HUES64 (cell line): ENCODE measurements at regions not wholly inside any gene's neighbourhood (a gene's known extent, or its start where the extent isn't known, plus 50 kb on each side); places are given as distances from the start of the nearest gene placed in this dataset.
"Not testable (repeated sequence)": the region's sequence is repeated elsewhere in the genome, so short reads cannot be mapped to it uniquely, and the experiment has no call there.

Experiments used
- H3K27ac ChIP-seq: 2 replicates; pipeline ENCODE4 v1.7.0; 2013; ENCODE audit warnings: low read depth, low read length, inconsistent platforms
- H3K27me3 ChIP-seq: 2 replicates; pipeline ENCODE4 v1.6.1; 2013; ENCODE audit warnings: mild to moderate bottlenecking, low read length; ENCODE audit not compliant: insufficient read depth
- H3K36me3 ChIP-seq: 2 replicates; pipeline ENCODE4 v1.6.1; 2013; ENCODE audit warnings: mild to moderate bottlenecking, low read length; ENCODE audit not compliant: insufficient read depth
- H3K4me1 ChIP-seq: 2 replicates; pipeline ENCODE4 v1.6.1; 2013; ENCODE audit warnings: mild to moderate bottlenecking, low read length, moderate library complexity; ENCODE audit not compliant: insufficient read depth
- H3K4me3 ChIP-seq: 2 replicates; pipeline ENCODE4 v1.5.1; 2013; ENCODE audit warnings: mild to moderate bottlenecking, low read length, moderate library complexity
- H3K9ac ChIP-seq: 2 replicates; pipeline ENCODE4 v1.6.1; 2013; ENCODE audit warnings: mild to moderate bottlenecking, low read depth, low read length
- H3K9me3 ChIP-seq: 2 replicates; pipeline ENCODE4 v1.6.1; 2013; ENCODE audit warnings: low read depth, low read length; ENCODE audit not compliant: insufficient read depth
- WGBS: fragments of 150-250, 120-280 bp; methylation state at CpG from one replicate; pipeline ENCODE4 v1.1.7; 2013; ENCODE audit warnings: missing lambda C conversion rate; 5-methylcytosine and 5-hydroxymethylcytosine counted together

DNA sequence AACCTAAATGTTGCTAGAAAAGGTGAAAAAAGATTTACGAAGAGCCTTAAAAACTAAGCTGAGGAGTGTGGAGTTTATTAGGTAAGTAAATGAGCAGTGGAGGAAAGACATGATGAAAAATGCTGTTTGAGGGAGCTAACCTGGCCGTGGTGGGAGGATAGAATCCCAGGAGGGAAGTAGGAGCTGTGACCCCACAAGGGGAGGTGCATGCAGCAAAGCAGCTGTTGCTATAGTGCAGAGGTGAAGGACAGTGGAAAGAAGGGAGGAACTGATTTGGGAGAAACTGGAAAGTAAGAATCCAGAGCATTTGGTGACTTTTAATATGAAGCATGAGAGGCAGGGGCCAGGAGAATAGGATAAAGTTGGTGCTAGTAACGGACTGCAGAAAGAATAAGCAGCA lies 271.7 kb upstream of the ADGRL2 start:
- H3K36me3 ChIP-seq: no peaks in the 10 kb centered on the region
- no peak overlapping the region for H3K27ac ChIP-seq
- H3K9me3 ChIP-seq: no peaks in the 10 kb centered on the region
- no peak overlapping the region for H3K9ac ChIP-seq
- H3K27me3 ChIP-seq: no peaks in the 10 kb centered on the region
- whole genome bisulfite sequencing: 75% methylated on average over 3 of the region's 3 CpGs
- no peak overlapping the region for H3K4me3 ChIP-seq
- H3K4me1 ChIP-seq: no peaks in the 10 kb centered on the region

DNA sequence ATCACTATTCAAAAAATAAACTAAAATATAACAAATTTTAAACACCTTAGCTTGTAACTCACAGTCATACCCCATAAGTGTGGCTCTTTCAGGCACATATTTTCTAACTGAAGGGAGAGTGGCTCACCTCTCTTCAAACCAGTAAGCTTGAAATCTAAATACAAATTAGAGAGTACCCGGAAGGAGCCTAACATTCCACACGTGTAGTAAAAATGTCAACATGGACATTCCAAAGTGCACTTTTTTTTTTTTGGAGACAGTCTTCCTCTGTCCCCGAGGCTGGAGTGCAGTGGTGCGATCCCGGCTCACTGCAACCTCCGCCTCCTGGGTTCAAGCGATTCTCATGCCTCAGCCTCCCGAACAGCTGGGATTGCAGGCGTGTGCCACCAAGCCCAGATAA lies 275.6 kb upstream of the ADGRL2 start:
- Histone ChIP-seq H3K9ac (no peak overlapping the region), H3K4me1 (no peaks in the 10 kb centered on the region), H3K9me3 (no peaks in the 10 kb centered on the region), H3K4me3 (no peak overlapping the region), H3K36me3 (no peaks in the 10 kb centered on the region), H3K27ac (no peak overlapping the region), H3K27me3 (no peaks in the 10 kb centered on the region)
- WGBS: 93% methylated on average over 9 of the region's 9 CpGs

DNA sequence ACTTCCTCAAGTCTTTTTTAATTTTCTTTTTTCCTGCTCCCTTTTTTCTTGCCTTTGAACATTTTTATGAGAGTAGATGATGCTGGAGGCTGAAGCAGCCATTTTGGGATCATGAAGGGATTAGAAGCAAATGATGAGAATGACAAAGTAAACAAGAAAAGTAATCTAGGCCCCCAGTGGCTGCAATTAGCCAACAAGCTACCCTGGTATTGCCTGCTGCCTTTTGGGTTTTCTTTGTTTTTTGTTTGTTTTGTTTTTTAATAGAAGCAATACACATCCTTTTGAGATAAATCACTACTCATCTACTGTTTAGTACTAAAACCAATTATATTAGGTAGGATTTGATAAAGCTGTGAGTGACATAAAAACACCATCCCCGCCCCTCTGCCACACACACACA lies 280.7 kb upstream of the ADGRL2 start:
- H3K9me3 ChIP-seq: no peaks in the 10 kb centered on the region
- no peak overlapping the region for H3K27ac ChIP-seq
- H3K4me3 ChIP-seq: no peak overlapping the region
- 89% methylated on average over 1 of the region's 1 CpG for WGBS
- no peak overlapping the region for H3K9ac ChIP-seq
- peaks cover 17% of the 10 kb centered on the region for H3K4me1 ChIP-seq
- no peaks in the 10 kb centered on the region for H3K36me3 ChIP-seq
- H3K27me3 ChIP-seq: no peaks in the 10 kb centered on the region

DNA sequence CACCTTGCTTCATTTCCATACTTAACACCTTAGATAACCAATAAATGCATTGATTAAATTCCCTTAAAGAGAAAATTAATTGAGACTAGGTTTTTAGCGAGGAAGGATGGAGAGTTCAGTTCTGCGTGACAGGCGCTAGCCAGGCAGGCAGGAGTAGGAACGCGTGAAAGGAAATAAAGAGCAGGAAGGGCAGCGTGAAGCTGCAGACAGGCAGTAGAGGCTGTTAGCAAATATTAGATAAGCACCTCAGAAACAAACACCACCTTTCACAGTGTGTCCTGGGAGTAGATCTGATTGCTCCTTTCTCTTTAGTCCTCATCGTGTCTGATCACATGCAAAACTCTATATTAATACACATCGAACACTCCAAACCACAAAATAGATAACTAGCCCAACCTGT lies 282.7 kb upstream of the ADGRL2 start:
- no peak overlapping the region for H3K4me3 ChIP-seq
- H3K9ac ChIP-seq: no peak overlapping the region
- H3K27ac ChIP-seq: no peak overlapping the region
- H3K4me1 ChIP-seq: peaks cover 30% of the 10 kb centered on the region
- no peaks in the 10 kb centered on the region for H3K36me3 ChIP-seq
- 78% methylated on average over 8 of the region's 8 CpGs for WGBS
- H3K9me3 ChIP-seq: no peaks in the 10 kb centered on the region
- H3K27me3 ChIP-seq: no peaks in the 10 kb centered on the region

DNA sequence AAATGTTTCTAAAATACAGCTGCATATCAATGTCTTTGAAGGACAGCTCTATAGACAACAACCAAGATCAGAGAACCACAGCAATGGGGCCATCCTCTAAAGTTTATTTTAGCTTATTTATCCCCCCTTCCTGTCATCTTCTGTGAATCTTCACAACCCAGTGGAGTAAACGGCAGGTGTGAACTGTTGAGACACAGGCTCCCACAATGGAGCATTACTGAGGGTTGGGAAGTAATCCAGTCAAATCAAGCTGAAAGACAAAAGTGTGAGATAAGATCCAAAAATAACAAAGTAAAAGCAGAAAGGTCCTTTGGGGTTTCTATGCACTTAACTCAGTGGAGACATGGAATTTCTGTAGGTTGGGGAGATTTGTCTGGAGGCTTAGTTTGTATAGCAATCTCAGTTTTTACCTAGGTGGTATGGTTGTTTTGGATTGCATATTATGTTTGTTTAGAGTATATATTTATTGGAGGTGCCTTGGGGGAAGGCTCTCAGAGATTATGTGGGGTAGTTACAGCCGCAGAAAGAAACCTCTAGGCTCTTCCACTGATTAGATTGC lies 286.9 kb upstream of the ADGRL2 start:
- WGBS: 87% methylated on average over 2 of the region's 2 CpGs
- Histone ChIP-seq H3K9ac (no peak overlapping the region), H3K27me3 (no peaks in the 10 kb centered on the region), H3K36me3 (no peaks in the 10 kb centered on the region), H3K4me3 (no peak overlapping the region), H3K9me3 (no peaks in the 10 kb centered on the region), H3K27ac (no peak overlapping the region), H3K4me1 (peaks cover 67% of the 10 kb centered on the region)

DNA sequence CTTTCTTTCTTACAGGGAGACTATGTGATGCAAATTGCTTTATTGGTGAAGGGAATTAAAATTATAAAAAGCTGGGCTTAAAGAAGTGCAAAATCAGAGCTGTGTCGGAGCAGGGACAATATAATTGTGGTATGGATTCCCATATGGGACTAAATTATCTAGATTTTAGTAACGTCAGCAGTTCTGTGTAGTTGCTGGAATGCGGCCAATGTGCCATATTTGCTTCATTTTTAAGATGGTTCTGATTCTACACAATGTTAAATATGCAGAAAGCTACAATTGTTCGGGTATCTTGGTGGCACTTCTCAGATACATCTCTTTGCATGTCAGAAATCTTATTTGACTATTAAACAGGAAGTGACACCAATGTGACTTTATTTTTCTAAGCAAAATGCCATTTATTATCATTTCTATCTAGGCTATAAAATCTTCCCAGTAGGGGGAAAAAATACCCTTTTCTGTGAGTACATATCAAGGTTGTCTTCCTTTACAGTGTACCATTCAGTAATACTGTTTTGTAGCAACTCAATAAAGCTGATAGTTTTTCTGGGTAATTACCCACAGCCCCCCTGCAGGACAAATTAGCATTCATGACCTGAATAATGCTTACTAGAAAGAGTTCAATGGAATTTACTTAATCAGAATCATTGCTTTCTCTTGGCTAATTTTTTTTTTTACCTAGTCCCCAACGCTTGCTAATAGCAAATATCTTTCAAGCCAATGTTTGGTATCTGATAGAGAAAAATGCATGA lies 288.3 kb upstream of the ADGRL2 start:
- Histone ChIP-seq H3K4me1 (peaks cover 71% of the 10 kb centered on the region), H3K27me3 (no peaks in the 10 kb centered on the region), H3K4me3 (no peak overlapping the region), H3K9ac (no peak overlapping the region), H3K36me3 (no peaks in the 10 kb centered on the region), H3K27ac (no peak overlapping the region), H3K9me3 (no peaks in the 10 kb centered on the region)
- WGBS: 79% methylated on average over 5 of the region's 5 CpGs

DNA sequence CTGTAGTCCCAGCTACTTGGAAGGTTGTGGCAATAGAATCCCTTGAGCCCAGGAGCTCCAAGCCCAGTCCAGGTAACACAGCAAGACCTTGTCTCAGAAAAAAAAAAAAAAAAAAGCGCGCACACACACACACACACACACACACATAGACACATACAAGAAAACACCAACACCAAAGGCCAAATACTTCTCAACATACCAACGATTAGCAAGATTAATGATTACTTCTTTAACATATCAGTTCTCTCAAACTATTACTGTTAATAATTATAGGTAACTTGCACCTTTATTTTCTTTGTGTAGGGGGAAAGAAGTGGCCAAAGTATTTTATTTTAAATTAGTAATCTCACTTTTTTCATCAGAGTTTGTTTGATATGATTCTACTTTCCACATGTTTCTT lies 289.5 kb upstream of the ADGRL2 start:
- no peaks in the 10 kb centered on the region for H3K36me3 ChIP-seq
- no peak overlapping the region for H3K9ac ChIP-seq
- H3K9me3 ChIP-seq: no peaks in the 10 kb centered on the region
- WGBS: 89% methylated on average over 1 of the region's 3 CpGs
- no peak overlapping the region for H3K4me3 ChIP-seq
- peaks cover 73% of the 10 kb centered on the region for H3K4me1 ChIP-seq
- H3K27ac ChIP-seq: no peak overlapping the region
- H3K27me3 ChIP-seq: no peaks in the 10 kb centered on the region

DNA sequence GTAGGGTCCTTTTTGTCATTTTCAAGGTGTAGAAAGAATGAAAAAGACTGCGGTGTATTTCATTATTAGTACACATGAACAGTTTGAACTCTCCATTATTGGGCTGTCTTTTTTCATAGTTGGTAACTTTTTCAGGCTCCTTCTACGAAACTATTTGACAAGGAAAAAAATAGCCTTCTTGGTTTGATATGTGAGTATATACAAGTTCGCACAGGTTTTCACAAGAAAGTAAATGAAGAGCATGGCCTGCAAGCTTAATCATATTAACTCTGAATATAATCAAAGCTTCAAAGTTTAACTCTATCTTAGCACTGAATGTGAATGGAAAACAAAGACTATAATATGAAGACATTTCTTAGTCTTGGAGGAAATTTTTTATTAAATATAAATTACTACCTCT lies 290.0 kb upstream of the ADGRL2 start:
- peaks cover 67% of the 10 kb centered on the region for H3K4me1 ChIP-seq
- no peak overlapping the region for H3K27ac ChIP-seq
- 93% methylated on average over 3 of the region's 3 CpGs for WGBS

DNA sequence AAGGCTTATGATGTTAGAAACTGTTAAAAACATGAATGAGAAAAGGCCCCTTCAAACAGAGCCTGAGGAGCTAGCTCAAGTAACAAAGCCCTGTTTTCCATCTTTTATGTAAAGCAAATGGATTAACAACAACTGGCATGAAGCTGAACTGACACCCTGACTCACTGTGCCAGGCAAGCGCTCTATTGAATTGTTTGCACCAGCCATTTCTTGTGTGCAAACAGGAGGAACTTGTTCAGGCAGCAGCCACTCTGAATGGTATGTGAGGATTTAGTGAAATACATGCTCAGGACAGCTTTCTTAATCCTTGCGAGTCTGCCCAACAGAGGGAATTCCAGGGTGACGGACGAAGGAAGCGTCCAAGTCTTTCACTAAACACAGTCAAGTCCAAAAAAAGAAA lies 291.1 kb upstream of the ADGRL2 start:
- 80% methylated on average over 5 of the region's 5 CpGs for WGBS
- Histone ChIP-seq H3K27ac (peak overlapping the region; percentile 33; the same call in 1 of the 2 replicates), H3K9me3 (no peaks in the 10 kb centered on the region), H3K36me3 (no peaks in the 10 kb centered on the region), H3K9ac (no peak overlapping the region), H3K27me3 (no peaks in the 10 kb centered on the region), H3K4me1 (peaks cover 66% of the 10 kb centered on the region), H3K4me3 (no peak overlapping the region)

More for the DNA sequence above, 290.0 kb upstream of the ADGRL2 start:
- Histone ChIP-seq H3K36me3 (no peaks in the 10 kb centered on the region), H3K27me3 (no peaks in the 10 kb centered on the region), H3K4me3 (no peak overlapping the region), H3K9ac (no peak overlapping the region), H3K9me3 (no peaks in the 10 kb centered on the region)

DNA sequence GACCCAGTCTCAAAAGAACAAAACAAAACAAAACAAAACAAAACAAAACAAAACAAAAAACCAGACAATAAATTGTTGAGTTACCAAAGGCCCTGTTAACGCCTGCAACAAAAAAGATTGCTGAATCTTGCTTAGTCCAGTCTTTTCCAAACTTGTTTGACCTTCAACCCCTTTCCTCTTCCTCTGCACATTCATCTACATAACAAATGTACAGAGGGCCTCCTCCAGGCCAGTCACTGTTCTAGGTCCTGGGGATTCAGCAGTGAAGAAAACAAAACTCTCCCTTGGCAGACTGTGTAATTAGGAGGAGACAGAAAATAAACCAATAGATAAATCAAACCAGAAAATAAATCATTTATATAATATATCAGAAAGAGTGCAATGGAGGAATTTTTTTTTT lies 294.0 kb upstream of the ADGRL2 start:
- H3K27ac ChIP-seq: no peak overlapping the region
- no peaks in the 10 kb centered on the region for H3K36me3 ChIP-seq
- no peaks in the 10 kb centered on the region for H3K9me3 ChIP-seq
- H3K27me3 ChIP-seq: no peaks in the 10 kb centered on the region
- peaks cover 40% of the 10 kb centered on the region for H3K4me1 ChIP-seq
- no peak overlapping the region for H3K4me3 ChIP-seq
- H3K9ac ChIP-seq: no peak overlapping the region
- WGBS: 95% methylated on average over 1 of the region's 1 CpG

DNA sequence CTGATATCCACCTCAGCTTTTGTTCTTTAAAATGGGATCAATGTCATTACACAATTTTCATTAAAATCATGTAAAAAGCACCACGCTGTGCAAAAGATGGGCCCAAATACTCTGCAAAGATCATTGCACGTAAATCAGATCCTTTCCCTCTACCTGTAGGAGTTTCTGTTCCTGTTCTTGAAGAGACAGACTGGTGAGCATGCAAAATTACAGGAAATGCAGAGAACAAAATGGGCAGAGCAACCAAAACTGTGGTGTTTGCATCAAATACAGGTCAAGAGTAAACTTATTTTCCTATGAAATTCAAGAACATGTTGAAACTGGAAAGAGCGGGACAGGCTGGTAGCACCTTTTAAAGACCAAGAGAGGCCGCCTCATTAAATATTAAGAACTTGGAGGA lies 294.9 kb upstream of the ADGRL2 start:
- Histone ChIP-seq H3K27ac (no peak overlapping the region), H3K9me3 (no peaks in the 10 kb centered on the region), H3K4me1 (peaks cover 34% of the 10 kb centered on the region), H3K9ac (no peak overlapping the region), H3K36me3 (no peaks in the 10 kb centered on the region), H3K4me3 (no peak overlapping the region), H3K27me3 (no peaks in the 10 kb centered on the region)
- WGBS: 95% methylated on average over 4 of the region's 4 CpGs

DNA sequence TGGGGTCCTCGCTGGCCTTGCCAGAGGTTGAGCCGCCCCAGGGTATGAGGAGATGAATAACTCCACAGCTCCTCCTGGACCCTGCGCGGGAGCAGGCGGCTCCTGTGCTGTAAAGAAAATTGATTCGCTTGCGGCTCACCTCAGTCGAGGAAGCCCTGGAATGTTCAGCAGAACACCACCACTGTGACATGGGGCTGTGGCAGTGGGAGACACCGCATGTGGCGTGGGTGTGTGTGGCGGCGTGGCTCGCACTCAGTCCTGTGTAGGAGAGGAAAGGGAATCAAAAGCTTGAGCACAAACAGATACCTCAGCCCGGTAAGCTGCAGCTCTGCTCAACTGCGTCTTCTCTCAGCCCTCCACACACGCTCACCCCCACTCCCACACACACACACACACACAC lies 295.9 kb upstream of the ADGRL2 start:
- peaks cover 25% of the 10 kb centered on the region for H3K4me1 ChIP-seq
- not testable (repeated sequence) for H3K9me3 ChIP-seq, H3K27ac ChIP-seq, H3K9ac ChIP-seq, H3K4me3 ChIP-seq, H3K36me3 ChIP-seq, H3K27me3 ChIP-seq
- 98% methylated on average over 13 of the region's 16 CpGs for WGBS
